ENCODE measurements at regions not wholly inside any gene's neighbourhood (a gene's known extent, or its start where the extent isn't known, plus 50 kb on each side); places are given as distances from the start of the nearest gene placed in this dataset.

DNA sequence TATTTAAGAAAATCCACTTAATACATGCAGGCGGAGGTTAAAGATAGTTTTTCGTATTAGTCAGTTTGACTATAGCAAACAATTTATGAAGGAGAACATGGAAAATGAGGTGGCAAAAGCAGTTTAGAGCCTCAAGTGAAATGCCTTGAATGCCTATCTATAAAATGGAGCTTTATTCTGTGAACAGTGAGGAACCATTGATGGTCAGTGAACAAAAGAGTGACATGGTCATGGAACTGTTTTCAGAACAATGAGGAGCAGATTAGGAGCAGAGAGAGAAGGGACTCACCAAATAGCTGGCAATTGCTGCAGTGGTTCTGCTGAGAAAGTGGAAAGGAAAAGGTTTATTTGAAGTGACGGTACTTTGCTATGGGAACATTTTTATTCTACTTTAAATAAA, 299.8 kb downstream of the DUSP10 start:
- TF ChIP-seq CTCF (conservative IDR thresholded peaks at IDR 0.05) (no peak), ZFX (IDR thresholded peaks at IDR 0.05) (no peak)
